Loucy (cell line): ENCODE measurements at regions not wholly inside any gene's neighbourhood (a gene's known extent, or its start where the extent isn't known, plus 50 kb on each side); places are given as distances from the start of the nearest gene placed in this dataset.
A peak's percentile ranks its signal among the peaks of the same experiment; 100 is the strongest.

ENCODE experiments used
- H2AFZ ChIP-seq: fragments of 200-600 bp; sonication (generic); 2 replicates; pipeline ENCODE4 v1.6.0; 2016; ENCODE audit warnings: antibody characterized with exemption, mild to moderate bottlenecking, low read length, moderate library complexity
- H3F3A ChIP-seq: fragments of 200-600 bp; 2 replicates; pipeline ENCODE4 v1.6.0; 2016; ENCODE audit warnings: antibody characterized with exemption, low read depth, mild to moderate bottlenecking
- H3K27me3 ChIP-seq: fragments of 200-600 bp; sonication (generic); 2 replicates; pipeline ENCODE4 v1.6.1; 2014; ENCODE audit warnings: low read length, mild to moderate bottlenecking; ENCODE audit not compliant: insufficient read depth, poor library complexity, severe bottlenecking
- H3K36me3 ChIP-seq: fragments of 200-600 bp; sonication (generic); 2 replicates; pipeline ENCODE4 v1.6.1; 2016; ENCODE audit warnings: low read length; ENCODE audit not compliant: insufficient read depth
- H3K4me1 ChIP-seq: fragments of 200-600 bp; sonication (generic); 2 replicates; pipeline ENCODE4 v1.5.1; 2014; ENCODE audit warnings: low read length, mild to moderate bottlenecking; ENCODE audit not compliant: insufficient read depth, poor library complexity, severe bottlenecking
- H3K4me2 ChIP-seq: fragments of 200-600 bp; sonication (generic); 2 replicates; pipeline ENCODE4 v1.6.0; 2014; ENCODE audit warnings: antibody characterized with exemption, low read length, low read depth, mild to moderate bottlenecking; ENCODE audit not compliant: poor library complexity, severe bottlenecking
- H3K4me3 ChIP-seq: fragments of 200-600 bp; sonication (generic); 2 replicates; pipeline ENCODE4 v1.5.1; 2014; ENCODE audit warnings: low read length, mild to moderate bottlenecking, mixed read lengths; ENCODE audit not compliant: poor library complexity, severe bottlenecking
- H3K79me2 ChIP-seq: fragments of 200-600 bp; sonication (generic); 2 replicates; pipeline ENCODE4 v1.6.1; 2014; ENCODE audit warnings: low read length; ENCODE audit not compliant: insufficient read depth
- H3K9ac ChIP-seq: fragments of 200-600 bp; sonication (generic); 2 replicates; pipeline ENCODE4 v1.6.0; 2014; ENCODE audit warnings: mild to moderate bottlenecking, low read depth, low read length, moderate library complexity; ENCODE audit not compliant: poor library complexity, severe bottlenecking
- H3K9me2 ChIP-seq: fragments of 200-600 bp; sonication (generic); replicated peaks from 2 replicates; pipeline ENCODE4 v1.6.1; 2016; ENCODE audit warnings: low read depth, low read length, mixed read lengths
- H3K9me3 ChIP-seq: fragments of 200-600 bp; sonication (generic); 2 replicates; pipeline ENCODE4 v1.6.1; 2014; ENCODE audit warnings: mild to moderate bottlenecking, antibody characterized with exemption, low read length, low read depth; ENCODE audit not compliant: insufficient read depth
- H4K20me1 ChIP-seq: fragments of 200-600 bp; sonication (generic); 2 replicates; pipeline ENCODE4 v1.6.0; 2014; ENCODE audit warnings: antibody characterized with exemption, low read length, mild to moderate bottlenecking; ENCODE audit not compliant: insufficient read depth, poor library complexity, severe bottlenecking
- CTCF ChIP-seq: fragments of 200-600 bp; sonication (generic); conservative IDR thresholded peaks from 2 replicates; pipeline ENCODE4 v1.5.1; 2014; ENCODE audit warnings: mild to moderate bottlenecking, antibody characterized with exemption, low read length
- EZH2phosphoT487 ChIP-seq: fragments of 200-600 bp; IDR thresholded peaks from 2 replicates; pipeline ENCODE4 v1.6.1; 2018; ENCODE audit warnings: antibody characterized with exemption, mild to moderate bottlenecking, moderate library complexity, borderline replicate concordance

- Histone ChIP-seq H3K4me1 (no peaks in the 10 kb centered on the region), H3K36me3 (no peaks in the 10 kb centered on the region), H3K27me3 (no peaks in the 10 kb centered on the region), H2AFZ (no peak overlapping the region), H3K79me2 (no peaks in the 10 kb centered on the region), H3K4me2 (no peak overlapping the region), H4K20me1 (no peaks in the 10 kb centered on the region), H3K9me3 (no peaks in the 10 kb centered on the region), H3K4me3 (no peak overlapping the region), H3F3A (no peaks in the 10 kb centered on the region), H3K9me2 (no peaks in the 10 kb centered on the region), H3K9ac (no peak overlapping the region)
- TF ChIP-seq CTCF (no peak), EZH2phosphoT487 (no peak)
Observed at GRCh38 chr3:159825216-159825854, 163.3 kb upstream of the IL12A start.

- TF ChIP-seq CTCF (peak; percentile 66), EZH2phosphoT487 (no peak)
- Histone ChIP-seq H3K36me3 (no peaks in the 10 kb centered on the region), H3K79me2 (no peaks in the 10 kb centered on the region), H4K20me1 (no peaks in the 10 kb centered on the region), H3K9ac (no peak overlapping the region), H3K4me1 (no peaks in the 10 kb centered on the region), H3K27me3 (no peaks in the 10 kb centered on the region), H3F3A (no peaks in the 10 kb centered on the region), H3K4me2 (no peak overlapping the region), H3K9me3 (no peaks in the 10 kb centered on the region), H3K4me3 (no peak overlapping the region), H2AFZ (no peak overlapping the region), H3K9me2 (no peaks in the 10 kb centered on the region)
Observed at GRCh38 chr3:159828542-159828943, 160.1 kb upstream of the IL12A start.

GRCh38 chr3:159829056-159829455 is 159.6 kb upstream of the IL12A start:
- Histone ChIP-seq H2AFZ (no peak overlapping the region), H3K9me2 (no peaks in the 10 kb centered on the region), H3K4me1 (no peaks in the 10 kb centered on the region), H3K36me3 (no peaks in the 10 kb centered on the region), H3F3A (no peaks in the 10 kb centered on the region), H3K9me3 (no peaks in the 10 kb centered on the region), H3K4me2 (no peak overlapping the region), H4K20me1 (no peaks in the 10 kb centered on the region), H3K79me2 (no peaks in the 10 kb centered on the region), H3K27me3 (no peaks in the 10 kb centered on the region), H3K9ac (no peak overlapping the region), H3K4me3 (no peak overlapping the region)
- TF ChIP-seq EZH2phosphoT487 (no peak), CTCF (no peak)
